B cell (primary cell): ENCODE measurements at regions not wholly inside any gene's neighbourhood (a gene's known extent, or its start where the extent isn't known, plus 50 kb on each side); places are given as distances from the start of the nearest gene placed in this dataset.

Experiments
- CTCF ChIP-seq: fragments of 200-600 bp; IDR thresholded peaks from one replicate; pipeline ENCODE4 v1.8.0; 2022; ENCODE audit warnings: antibody characterized with exemption, mild to moderate bottlenecking
- EZH2 ChIP-seq: IDR thresholded peaks from 2 replicates; pipeline ENCODE4 v1.6.1; 2012; ENCODE audit warnings: borderline replicate concordance, low read depth, mild to moderate bottlenecking, moderate library complexity, low read length; ENCODE audit not compliant: insufficient read depth, poor library complexity, severe bottlenecking

GRCh38 chr16:63415014-63415413 lies 1378.8 kb upstream of the CDH8 start:
- TF ChIP-seq CTCF (no peak), EZH2 (no peak)
